ENCODE measurements at regions not wholly inside any gene's neighbourhood (a gene's known extent, or its start where the extent isn't known, plus 50 kb on each side); places are given as distances from the start of the nearest gene placed in this dataset.

GRCh38 chr18:73511771-73512503 is 635.7 kb downstream of the FBXO15 start:
- TF ChIP-seq CTCF (IDR thresholded peaks at IDR 0.05) (no peak), POLR2A (IDR thresholded peaks at IDR 0.05) (no peak)
